Immature natural killer cell (primary cell): ENCODE measurements at regions not wholly inside any gene's neighbourhood (a gene's known extent, or its start where the extent isn't known, plus 50 kb on each side); places are given as distances from the start of the nearest gene placed in this dataset.
"Not testable (repeated sequence)": the region's sequence is repeated elsewhere in the genome, so short reads cannot be mapped to it uniquely, and the experiment has no call there.

Experiments
- DNase-seq, 3 donors: peaks; one replicate each; pipeline ENCODE4 v3.0.0; 2022; ENCODE audit warnings: mixed read lengths in 1 of 3
- H3K27ac Mint-ChIP-seq, 6 donors: one replicate each; pipeline ENCODE4 v1.8.0; 2020; ENCODE audit warnings: mixed read lengths in 6 of 6, mild to moderate bottlenecking in 5 of 6, inconsistent platforms in 4 of 6, moderate library complexity in 3 of 6
- H3K27me3 Mint-ChIP-seq, 3 donors: one replicate each; pipeline ENCODE4 v1.8.0; 2020 to 2021; ENCODE audit warnings: low read depth in 3 of 3, mild to moderate bottlenecking in 3 of 3, mixed read lengths in 3 of 3, moderate library complexity in 3 of 3, inconsistent platforms in 1 of 3
- H3K36me3 Mint-ChIP-seq, 3 donors: one replicate each; pipeline ENCODE4 v1.8.0; 2020; ENCODE audit warnings: mixed read lengths in 3 of 3, inconsistent platforms in 2 of 3, mild to moderate bottlenecking in 2 of 3
- H3K4me1 Mint-ChIP-seq, 2 donors: one replicate each; pipeline ENCODE4 v1.8.0; 2020; ENCODE audit warnings: inconsistent platforms in 2 of 2, mild to moderate bottlenecking in 2 of 2, mixed read lengths in 2 of 2, moderate library complexity in 1 of 2
- H3K4me3 Mint-ChIP-seq, 5 donors: one replicate each; pipeline ENCODE4 v1.8.0; 2020; ENCODE audit warnings: mild to moderate bottlenecking in 5 of 5, mixed read lengths in 5 of 5, inconsistent platforms in 3 of 5, moderate library complexity in 3 of 5
- H3K9me3 Mint-ChIP-seq, 6 donors: one replicate each; pipeline ENCODE4 v1.8.0; 2020; ENCODE audit warnings: mild to moderate bottlenecking in 6 of 6, mixed read lengths in 6 of 6, inconsistent platforms in 4 of 6, moderate library complexity in 3 of 6

DNA sequence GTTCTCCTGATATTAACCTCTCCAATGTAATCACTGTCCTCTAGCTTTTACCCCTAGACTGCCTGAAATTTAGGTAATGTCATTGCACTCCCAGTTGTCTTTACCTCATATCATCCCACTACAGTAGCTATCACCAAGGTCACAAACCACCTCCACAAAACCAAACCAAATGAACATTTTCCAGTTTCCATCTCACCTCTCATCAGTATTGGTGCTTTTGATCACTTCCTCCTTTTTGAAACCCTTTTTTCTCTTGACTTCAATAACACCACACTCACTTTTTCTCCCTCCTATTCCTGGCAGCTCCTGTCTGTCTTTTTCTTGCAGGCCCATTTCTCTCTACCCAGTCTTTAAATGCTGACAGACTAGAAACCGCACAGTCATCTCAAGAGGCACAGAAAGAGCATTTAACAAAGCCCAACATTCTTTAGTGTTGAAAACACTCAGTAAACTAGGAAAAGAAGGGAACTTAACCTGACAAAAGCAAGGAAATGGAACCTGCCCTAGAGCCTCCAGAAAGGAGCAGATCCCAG, 95.9 kb upstream of the SIX2 start:
- H3K4me3 Mint-ChIP-seq = no peak overlapping the region

DNA sequence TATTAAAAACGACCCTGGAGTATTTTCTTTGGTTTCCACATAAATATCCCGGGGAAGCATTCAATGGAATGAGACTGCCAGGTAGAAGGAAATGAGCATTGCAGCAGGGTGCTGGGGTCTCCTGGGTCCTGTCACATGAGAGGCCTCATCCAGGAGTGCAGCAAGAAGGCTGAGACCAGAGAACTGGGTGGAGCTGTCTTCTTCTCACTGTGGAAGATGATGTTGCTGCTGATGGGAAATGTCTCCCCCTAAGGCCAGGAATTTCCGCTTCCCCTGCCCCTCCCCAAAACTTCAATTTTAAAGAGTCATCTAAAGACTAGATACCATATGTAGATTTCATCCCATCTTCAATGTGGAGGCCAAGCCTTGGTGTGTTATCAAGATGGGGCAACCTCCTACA, 95.2 kb upstream of the SIX2 start:
- H3K27me3 Mint-ChIP-seq = peaks cover 3 to 6% (median 5%) of the 10 kb centered on the region in 3 donors
- no peaks in the 10 kb centered on the region for H3K36me3 Mint-ChIP-seq
- no peak overlapping the region for H3K4me3 Mint-ChIP-seq
- H3K4me1 Mint-ChIP-seq = no peaks in the 10 kb centered on the region
- peaks cover 0 to 4% (median 0%) of the 10 kb centered on the region in 6 donors for H3K9me3 Mint-ChIP-seq
- H3K27ac Mint-ChIP-seq = no peak overlapping the region
- DNase-seq = no peak

More for the DNA sequence above, 95.9 kb upstream of the SIX2 start:
- no peaks in the 10 kb centered on the region for H3K36me3 Mint-ChIP-seq
- peaks cover 0 to 4% (median 0%) of the 10 kb centered on the region in 6 donors for H3K9me3 Mint-ChIP-seq
- H3K4me1 Mint-ChIP-seq = no peaks in the 10 kb centered on the region
- H3K27ac Mint-ChIP-seq = no peak overlapping the region
- peaks cover 3 to 6% (median 5%) of the 10 kb centered on the region in 3 donors for H3K27me3 Mint-ChIP-seq
- no peak for DNase-seq

DNA sequence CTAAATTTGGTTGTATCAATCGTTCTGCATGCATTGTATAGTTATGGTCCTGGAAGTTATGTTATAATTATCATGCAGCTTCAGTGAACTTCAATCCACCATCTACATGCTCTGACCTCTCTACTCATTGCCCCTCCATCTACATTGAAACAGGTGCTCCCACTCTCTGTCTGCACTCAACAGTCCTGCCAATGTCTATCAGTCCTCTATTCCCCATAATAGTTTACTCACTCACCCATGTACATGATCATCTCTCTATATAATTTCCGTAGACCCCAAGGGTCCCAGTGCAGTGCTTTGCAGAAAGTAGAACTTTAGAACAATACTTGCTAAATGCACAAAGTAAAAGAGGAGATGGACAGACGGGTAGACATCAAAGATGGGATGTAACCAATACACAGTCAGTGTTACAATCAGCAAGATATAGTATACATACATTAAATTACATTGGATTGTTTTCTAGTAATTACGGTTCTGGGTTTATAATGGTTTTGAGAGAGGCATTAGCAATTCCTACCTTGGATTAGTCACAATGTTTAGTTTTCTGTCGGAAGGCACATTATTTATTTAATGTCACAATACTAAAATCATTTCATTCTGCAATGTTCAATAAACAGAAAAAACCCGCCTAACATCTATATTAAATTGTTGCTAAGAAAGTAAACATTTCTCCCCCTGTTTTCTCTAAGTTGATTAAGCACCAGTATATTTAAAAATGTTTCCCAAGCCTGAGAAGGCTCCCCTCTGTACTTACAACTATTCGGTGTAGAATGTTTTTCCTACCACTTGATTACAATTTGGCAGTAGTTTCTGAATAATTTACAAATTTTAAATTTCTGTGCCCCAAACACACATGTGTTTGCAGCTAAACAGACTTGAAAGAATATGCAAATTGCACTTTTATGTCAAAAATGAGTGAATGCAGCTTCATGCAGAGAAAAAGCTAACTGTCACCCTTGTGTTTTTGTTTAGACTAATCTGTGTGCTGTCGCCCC, 94.4 kb upstream of the SIX2 start:
- H3K4me1 Mint-ChIP-seq = no peaks in the 10 kb centered on the region
- DNase-seq = no peak
- H3K27me3 Mint-ChIP-seq = peaks cover 5 to 6% (median 5%) of the 10 kb centered on the region in 3 donors
- H3K36me3 Mint-ChIP-seq = no peaks in the 10 kb centered on the region
- H3K4me3 Mint-ChIP-seq = no peak overlapping the region
- no peak overlapping the region for H3K27ac Mint-ChIP-seq
- peaks cover 0 to 4% (median 0%) of the 10 kb centered on the region in 6 donors for H3K9me3 Mint-ChIP-seq

DNA sequence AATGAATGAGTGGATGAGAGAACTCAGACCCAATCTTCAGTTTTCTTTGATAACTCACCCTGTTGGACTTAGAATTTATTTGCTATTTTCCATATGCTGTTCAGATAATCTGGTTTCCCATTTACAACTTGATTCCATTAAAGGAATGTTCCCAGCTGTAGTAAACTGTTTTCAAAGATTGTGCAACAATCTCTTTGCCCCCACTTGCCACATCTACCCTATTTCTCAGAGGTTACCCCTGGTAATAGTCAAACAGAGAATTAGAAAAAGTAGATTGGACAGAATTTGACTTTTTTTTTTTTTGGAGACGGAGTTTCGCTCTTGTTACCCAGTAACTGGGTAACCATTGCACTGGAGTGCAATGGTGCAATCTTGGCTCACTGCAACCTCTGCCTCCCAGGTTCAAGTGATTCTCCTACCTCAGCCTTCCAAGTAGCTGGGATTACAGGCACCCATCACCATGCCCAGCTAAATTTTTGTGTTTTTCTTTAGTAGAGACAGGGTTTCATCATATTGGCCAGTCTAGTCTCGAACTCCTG, 93.4 kb upstream of the SIX2 start:
- no peak for DNase-seq
- Mint-ChIP-seq H3K36me3 (no peaks in the 10 kb centered on the region), H3K27me3 (peaks cover 5 to 6% (median 5%) of the 10 kb centered on the region in 3 donors), H3K27ac (no peak overlapping the region), H3K9me3 (no peaks in the 10 kb centered on the region), H3K4me3 (no peak overlapping the region), H3K4me1 (no peaks in the 10 kb centered on the region)

DNA sequence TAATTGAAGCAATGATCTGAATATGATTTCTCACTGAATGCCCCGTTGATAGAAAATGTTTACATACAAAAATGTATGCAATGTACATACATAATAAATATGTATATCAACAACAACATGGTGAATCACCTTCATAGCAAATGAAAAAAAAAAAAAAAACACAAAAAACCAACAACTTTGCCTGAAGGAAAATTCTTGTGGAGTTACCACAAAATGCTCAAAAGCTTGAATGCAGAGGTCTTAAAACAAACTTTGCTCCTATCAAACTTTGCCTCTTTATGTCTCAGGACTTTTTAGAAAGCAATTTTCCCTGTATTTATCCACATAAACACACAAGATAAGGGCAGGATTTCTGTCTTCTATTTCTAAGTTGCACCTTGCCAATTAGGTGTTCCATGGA, 92.9 kb upstream of the SIX2 start:
- Mint-ChIP-seq H3K27me3 (peaks cover 5 to 6% (median 5%) of the 10 kb centered on the region in 3 donors), H3K4me1 (no peaks in the 10 kb centered on the region)

DNA sequence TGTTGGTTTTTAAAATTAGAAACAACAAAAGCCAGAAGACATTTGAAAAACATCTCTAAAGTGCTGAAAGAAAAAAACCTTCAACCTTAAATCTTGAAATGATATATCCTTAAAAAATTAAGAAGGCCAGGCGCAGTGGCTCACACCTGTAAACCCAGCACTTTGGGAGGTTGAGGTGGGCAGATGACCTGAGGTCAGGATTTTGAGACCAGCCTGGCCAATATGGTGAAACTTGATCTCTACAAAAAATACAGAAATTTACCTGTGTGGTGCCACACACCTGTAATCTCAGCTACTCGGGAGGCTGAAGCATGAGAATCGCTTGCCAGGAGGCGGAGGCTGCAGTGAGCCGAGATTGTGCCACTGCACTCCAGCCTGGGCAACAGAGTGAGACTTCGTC, 87.7 kb upstream of the SIX2 start:
- no peaks in the 10 kb centered on the region for H3K36me3 Mint-ChIP-seq

More for the DNA sequence above, 92.9 kb upstream of the SIX2 start:
- H3K9me3 Mint-ChIP-seq = no peaks in the 10 kb centered on the region
- no peak overlapping the region for H3K27ac Mint-ChIP-seq
- H3K4me3 Mint-ChIP-seq = no peak overlapping the region
- DNase-seq = no peak
- no peaks in the 10 kb centered on the region for H3K36me3 Mint-ChIP-seq

DNA sequence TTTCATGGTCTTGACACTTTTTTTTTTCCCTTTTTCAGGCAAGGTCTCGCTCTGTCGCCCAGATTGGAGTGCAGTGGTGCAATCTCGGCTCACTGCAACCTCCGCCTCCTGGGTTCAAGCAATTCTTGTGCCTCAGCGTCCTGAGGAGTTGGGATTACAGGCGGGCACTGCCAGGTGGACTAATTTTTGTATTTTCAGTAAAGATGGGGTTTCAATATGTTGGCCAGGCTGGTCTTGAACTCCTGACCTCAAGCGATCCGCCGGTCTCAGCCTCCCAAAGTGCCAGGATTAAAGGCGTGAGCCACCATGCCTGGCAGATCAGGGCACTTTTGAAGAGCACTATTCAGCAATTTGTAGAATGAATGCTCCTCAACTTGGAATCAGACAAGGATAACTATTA, 86.8 kb upstream of the SIX2 start:
- H3K9me3 Mint-ChIP-seq, DNase-seq, H3K27me3 Mint-ChIP-seq, H3K27ac Mint-ChIP-seq, H3K36me3 Mint-ChIP-seq, H3K4me1 Mint-ChIP-seq, H3K4me3 Mint-ChIP-seq: not testable (repeated sequence)

More for the DNA sequence above, 87.7 kb upstream of the SIX2 start:
- no peak overlapping the region for H3K4me3 Mint-ChIP-seq
- H3K4me1 Mint-ChIP-seq = no peaks in the 10 kb centered on the region
- no peak for DNase-seq
- H3K9me3 Mint-ChIP-seq = no peaks in the 10 kb centered on the region
- peaks cover 2 to 5% (median 4%) of the 10 kb centered on the region in 3 donors for H3K27me3 Mint-ChIP-seq
- no peak overlapping the region for H3K27ac Mint-ChIP-seq

DNA sequence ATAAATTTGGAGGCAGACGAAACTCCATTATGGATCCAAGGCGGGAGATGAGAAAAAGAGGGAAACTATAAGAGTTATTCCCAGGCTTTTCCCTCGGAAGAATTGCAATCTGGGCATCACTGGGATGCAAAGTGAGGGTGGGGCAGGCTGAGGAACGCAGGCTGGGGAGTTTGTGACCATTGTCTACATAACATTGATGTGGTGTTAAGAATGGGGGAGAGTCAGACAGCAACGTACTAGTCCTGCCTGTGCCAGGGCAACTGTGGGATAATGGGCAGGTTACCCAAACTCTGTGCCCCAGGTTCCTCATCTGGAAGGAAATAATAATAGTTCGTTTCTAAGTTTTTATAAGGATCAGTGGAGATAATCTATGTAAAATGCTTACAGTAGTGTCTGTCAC, 84.4 kb upstream of the SIX2 start:
- Mint-ChIP-seq H3K36me3 (no peaks in the 10 kb centered on the region), H3K9me3 (peaks cover 0 to 3% (median 0%) of the 10 kb centered on the region in 6 donors), H3K27me3 (peaks cover 4 to 8% (median 4%) of the 10 kb centered on the region in 3 donors), H3K4me1 (no peaks in the 10 kb centered on the region), H3K4me3 (no peak overlapping the region), H3K27ac (no peak overlapping the region)
- DNase-seq = no peak

DNA sequence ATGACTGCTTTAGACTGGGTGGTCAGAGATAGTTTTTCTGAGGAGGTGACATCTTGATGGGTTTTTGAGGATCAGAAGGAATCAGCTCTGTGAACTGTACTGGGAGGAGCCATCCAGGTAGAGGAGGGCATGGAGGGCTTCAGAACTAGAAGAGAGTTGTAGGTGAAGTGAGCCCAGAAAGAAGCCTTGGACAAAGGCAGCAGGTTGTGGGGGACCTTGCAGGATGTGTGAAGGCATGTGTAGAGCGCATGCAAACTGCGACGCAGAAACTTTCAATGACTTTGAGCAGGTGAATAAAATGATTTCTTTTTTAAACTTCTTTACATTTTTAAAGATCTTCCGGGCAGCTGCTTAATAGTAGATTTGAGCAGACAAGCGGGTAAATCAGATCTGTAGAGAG, 83.9 kb upstream of the SIX2 start:
- H3K4me3 Mint-ChIP-seq = no peak overlapping the region
- no peaks in the 10 kb centered on the region for H3K4me1 Mint-ChIP-seq
- H3K36me3 Mint-ChIP-seq = no peaks in the 10 kb centered on the region
- no peak overlapping the region for H3K27ac Mint-ChIP-seq
- no peak for DNase-seq
- H3K27me3 Mint-ChIP-seq = peaks cover 4 to 8% (median 4%) of the 10 kb centered on the region in 3 donors
- peaks cover 0 to 3% (median 0%) of the 10 kb centered on the region in 6 donors for H3K9me3 Mint-ChIP-seq

DNA sequence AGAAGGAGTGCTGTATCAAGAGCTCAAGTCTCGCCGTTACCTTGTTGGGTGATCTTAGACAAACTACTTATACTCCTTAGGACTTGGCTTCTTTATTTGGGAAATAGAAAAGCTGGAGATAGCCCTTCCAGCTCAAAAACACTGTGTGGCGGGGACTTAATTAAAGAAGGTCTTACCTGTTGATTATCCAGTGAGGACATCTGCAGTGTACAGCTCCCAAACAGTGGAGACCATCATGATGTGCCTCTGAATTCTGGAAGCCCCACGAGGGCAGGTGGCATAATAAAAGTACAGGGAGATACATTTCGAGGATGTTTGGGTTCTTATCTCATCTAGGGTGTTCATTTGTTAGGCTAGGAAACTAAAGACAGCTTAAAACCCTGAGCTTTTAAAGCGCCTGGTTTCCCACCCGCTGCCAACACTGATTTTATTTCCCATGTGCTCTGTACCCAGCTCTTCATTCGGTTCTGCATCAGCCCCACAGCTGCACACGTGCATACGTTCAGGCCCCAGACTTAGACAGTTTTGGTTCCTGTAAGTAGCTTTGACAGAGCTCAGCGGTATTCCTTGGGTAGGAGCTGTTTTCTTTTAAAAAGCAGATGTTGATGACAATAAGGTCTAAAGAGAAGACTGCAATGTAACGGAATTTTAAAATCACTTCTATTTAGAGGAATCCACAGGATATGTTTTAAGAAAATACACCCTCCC, 80.5 kb upstream of the SIX2 start:
- Mint-ChIP-seq H3K27ac (no peak overlapping the region), H3K27me3 (peaks cover 3 to 8% (median 8%) of the 10 kb centered on the region in 3 donors), H3K4me3 (no peak overlapping the region), H3K9me3 (peaks cover 0 to 3% (median 0%) of the 10 kb centered on the region in 6 donors), H3K36me3 (no peaks in the 10 kb centered on the region), H3K4me1 (no peaks in the 10 kb centered on the region)
- no peak for DNase-seq

DNA sequence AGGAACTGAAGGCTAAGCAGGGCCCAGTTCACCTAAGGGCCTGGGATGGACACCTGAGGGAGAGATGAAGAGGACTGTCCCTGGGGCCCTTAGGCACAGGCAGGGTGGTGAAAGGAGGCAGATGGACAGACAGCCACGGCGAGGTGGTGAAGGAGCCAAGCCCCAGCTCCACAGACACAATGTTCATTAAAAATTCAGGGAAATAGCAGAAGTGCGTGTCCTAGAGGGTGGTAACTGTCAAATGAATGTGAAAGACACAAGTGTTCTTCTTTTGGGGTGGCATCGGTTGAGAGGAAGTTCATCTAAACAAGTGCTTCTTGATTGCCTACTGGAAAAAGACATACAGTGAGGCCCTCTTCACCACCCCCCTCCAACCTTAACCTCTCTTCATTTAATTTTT, 76.2 kb upstream of the SIX2 start:
- Mint-ChIP-seq H3K4me3 (no peak overlapping the region), H3K36me3 (no peaks in the 10 kb centered on the region), H3K27me3 (peaks cover 1 to 9% (median 5%) of the 10 kb centered on the region in 3 donors), H3K4me1 (no peaks in the 10 kb centered on the region), H3K27ac (no peak overlapping the region), H3K9me3 (peaks cover 0 to under 1% (median 0%) of the 10 kb centered on the region in 6 donors)
- DNase-seq = no peak

DNA sequence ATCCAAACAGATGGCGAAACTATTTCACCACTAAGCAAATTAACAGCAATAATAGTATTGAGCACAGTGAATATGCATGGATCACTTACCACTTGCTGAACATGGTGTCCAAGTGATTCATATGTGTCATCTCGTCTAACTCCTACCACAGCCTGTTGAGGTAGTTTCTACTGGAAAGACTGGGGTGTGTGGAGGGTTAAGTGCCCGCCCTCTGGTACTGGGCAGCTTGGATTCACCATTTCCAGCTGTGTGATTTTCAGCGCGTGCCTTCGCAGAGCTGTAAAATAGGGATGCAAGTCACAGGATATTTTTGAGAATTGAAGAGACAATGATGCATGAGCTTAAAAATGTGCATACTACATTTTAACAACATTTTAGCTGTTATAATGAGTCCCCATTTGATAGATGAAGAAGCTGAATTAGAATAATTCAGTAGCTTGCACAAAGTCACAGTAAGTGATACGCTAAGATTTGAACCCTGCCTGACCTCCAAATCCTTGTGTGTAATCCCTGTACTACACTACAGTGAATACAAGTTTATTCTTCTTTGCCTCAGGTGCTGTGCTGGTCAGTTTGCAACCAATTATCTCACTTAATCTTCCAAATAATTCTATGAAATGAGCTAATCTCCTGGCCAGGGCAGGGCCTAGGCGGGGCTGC, 75.2 kb upstream of the SIX2 start:
- no peak overlapping the region for H3K4me3 Mint-ChIP-seq
- H3K27me3 Mint-ChIP-seq = peaks cover 1 to 8% (median 5%) of the 10 kb centered on the region in 3 donors
- H3K9me3 Mint-ChIP-seq = no peaks in the 10 kb centered on the region
- no peaks in the 10 kb centered on the region for H3K4me1 Mint-ChIP-seq
- no peaks in the 10 kb centered on the region for H3K36me3 Mint-ChIP-seq
- H3K27ac Mint-ChIP-seq = no peak overlapping the region
- no peak for DNase-seq

DNA sequence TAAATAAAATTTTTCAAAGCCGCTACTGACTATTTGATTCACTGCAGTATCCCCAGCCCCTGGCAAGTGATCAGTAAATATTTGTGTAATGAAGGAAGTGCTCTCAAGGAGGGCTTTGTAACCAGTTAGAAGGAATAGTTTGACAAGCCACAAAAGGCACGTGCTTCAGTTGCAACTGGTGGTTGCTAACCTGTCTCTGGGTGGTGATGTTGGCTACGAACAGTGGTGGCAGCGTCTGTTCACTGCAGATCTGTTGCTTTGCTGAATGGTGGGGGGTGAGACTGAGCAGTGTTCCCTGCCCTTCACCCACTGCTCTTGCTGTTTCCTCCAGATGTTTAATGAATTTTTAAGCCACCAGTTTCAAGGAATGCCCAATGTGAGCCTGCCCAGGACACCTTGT, 73.9 kb upstream of the SIX2 start:
- no peak for DNase-seq
- H3K27ac Mint-ChIP-seq = no peak overlapping the region
- no peaks in the 10 kb centered on the region for H3K9me3 Mint-ChIP-seq
- H3K27me3 Mint-ChIP-seq = peaks cover 1 to 8% (median 5%) of the 10 kb centered on the region in 3 donors
- H3K36me3 Mint-ChIP-seq = no peaks in the 10 kb centered on the region
- no peaks in the 10 kb centered on the region for H3K4me1 Mint-ChIP-seq
- H3K4me3 Mint-ChIP-seq = no peak overlapping the region
